ENCODE measurements at regions not wholly inside any gene's neighbourhood (a gene's known extent, or its start where the extent isn't known, plus 50 kb on each side); places are given as distances from the start of the nearest gene placed in this dataset.
A peak's percentile ranks its signal among the peaks of the same experiment; 100 is the strongest.

GRCh38 chr7:112594397-112594796 lies 113.6 kb downstream of the LSMEM1 start:
- DNase-seq (ENCODE audit: low read depth in 2 of 2) = peak; percentile 65 to 72

- DNase-seq (ENCODE audit: low read depth in 2 of 2) = no peak
Measured at GRCh38 chr7:112596260-112596659, 115.5 kb downstream of the LSMEM1 start.

- DNase-seq (ENCODE audit: low read depth in 2 of 2) = no peak
Measured at GRCh38 chr7:112596981-112597380, 116.2 kb downstream of the LSMEM1 start.

GRCh38 chr7:112603673-112604072 lies 122.9 kb downstream of the LSMEM1 start:
- DNase-seq (ENCODE audit: low read depth in 2 of 2) = no peak

- no peak for DNase-seq (ENCODE audit: low read depth in 2 of 2)
Measured at GRCh38 chr7:112610636-112611035, 129.8 kb downstream of the LSMEM1 start.

- DNase-seq (ENCODE audit: low read depth in 2 of 2) = no peak
Measured at GRCh38 chr7:112615701-112616100, 134.9 kb downstream of the LSMEM1 start.

- DNase-seq (ENCODE audit: low read depth in 2 of 2) = no peak
Measured at GRCh38 chr7:112616295-112616694, 135.5 kb downstream of the LSMEM1 start.

GRCh38 chr7:112619343-112619742 lies 138.6 kb downstream of the LSMEM1 start:
- DNase-seq (ENCODE audit: low read depth in 2 of 2) = no peak

- DNase-seq (ENCODE audit: low read depth in 2 of 2) = no peak
Measured at GRCh38 chr7:112622159-112622715, 141.4 kb downstream of the LSMEM1 start.

- DNase-seq (ENCODE audit: low read depth in 2 of 2) = no peak
Measured at GRCh38 chr7:112624416-112624815, 143.6 kb downstream of the LSMEM1 start.

- no peak for DNase-seq (ENCODE audit: low read depth in 2 of 2)
Measured at GRCh38 chr7:112630565-112630964, 149.8 kb downstream of the LSMEM1 start.

GRCh38 chr7:112634107-112634506 lies 153.3 kb downstream of the LSMEM1 start:
- DNase-seq (ENCODE audit: low read depth in 2 of 2) = no peak

GRCh38 chr7:112635742-112636141 lies 154.5 kb downstream of the TMEM168 start:
- DNase-seq (ENCODE audit: low read depth in 2 of 2) = no peak

- DNase-seq (ENCODE audit: low read depth in 2 of 2) = no peak
Measured at GRCh38 chr7:112638675-112639400, 151.4 kb downstream of the TMEM168 start.

GRCh38 chr7:112640685-112641084 lies 149.5 kb downstream of the TMEM168 start:
- no peak for DNase-seq (ENCODE audit: low read depth in 2 of 2)

GRCh38 chr7:112646783-112647182 lies 143.4 kb downstream of the TMEM168 start:
- DNase-seq (ENCODE audit: low read depth in 2 of 2) = no peak

- no peak for DNase-seq (ENCODE audit: low read depth in 2 of 2)
Measured at GRCh38 chr7:112648781-112649180, 141.4 kb downstream of the TMEM168 start.

GRCh38 chr7:112649560-112649959 lies 140.6 kb downstream of the TMEM168 start:
- no peak for DNase-seq (ENCODE audit: low read depth in 2 of 2)

GRCh38 chr7:112654322-112655216 lies 135.6 kb downstream of the TMEM168 start:
- no peak for DNase-seq (ENCODE audit: low read depth in 2 of 2)

- DNase-seq (ENCODE audit: low read depth in 2 of 2) = no peak
Measured at GRCh38 chr7:112665709-112666108, 124.5 kb downstream of the TMEM168 start.

- no peak for DNase-seq (ENCODE audit: low read depth in 2 of 2)
Measured at GRCh38 chr7:112668561-112668960, 121.6 kb downstream of the TMEM168 start.

- no peak for DNase-seq (ENCODE audit: low read depth in 2 of 2)
Measured at GRCh38 chr7:112669306-112669705, 120.9 kb downstream of the TMEM168 start.

- DNase-seq (ENCODE audit: low read depth in 2 of 2) = no peak
Measured at GRCh38 chr7:112670193-112670592, 120.0 kb downstream of the TMEM168 start.
